ENCODE measurements at regions not wholly inside any gene's neighbourhood (a gene's known extent, or its start where the extent isn't known, plus 50 kb on each side); places are given as distances from the start of the nearest gene placed in this dataset.

DNA sequence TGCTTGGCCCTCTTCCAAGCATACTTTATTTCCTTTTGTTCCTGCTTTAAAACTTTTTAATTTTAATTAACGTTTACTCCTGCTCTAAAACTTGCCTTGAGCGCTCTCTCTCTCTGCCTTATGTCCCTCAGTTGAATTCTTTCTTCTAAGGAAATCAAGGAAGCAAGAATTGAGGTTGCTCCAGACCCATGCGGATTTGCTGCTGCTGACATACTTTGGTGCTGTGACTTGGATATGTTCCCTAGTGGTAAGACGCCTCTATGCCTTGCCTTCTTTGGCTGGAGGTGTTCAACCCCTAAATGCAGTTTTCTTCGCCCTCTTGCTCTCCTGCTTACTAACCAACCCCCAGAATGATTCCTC is 148.1 kb downstream of the ADSS2 start:
- Histone ChIP-seq H3K36me3 (ENCODE audit: control insufficient read depth, low read length) (no peaks in the 10 kb centered on the region), H3K9me2 (replicated peaks; ENCODE audit: control insufficient read depth, low read length) (no peaks in the 10 kb centered on the region), H3K27me3 (ENCODE audit: control insufficient read depth, low read length) (no peaks in the 10 kb centered on the region; the same call in 1 of the 2 replicates), H4K20me1 (ENCODE audit: control insufficient read depth, insufficient read depth, low read depth, low read length) (no peaks in the 10 kb centered on the region), H3K79me2 (ENCODE audit: control insufficient read depth, low read length) (no peaks in the 10 kb centered on the region), H3F3A (ENCODE audit: control insufficient read depth, insufficient read depth) (no peaks in the 10 kb centered on the region), H3K4me2 (ENCODE audit: low read length) (no peak overlapping the region), H3K4me1 (ENCODE audit: control insufficient read depth, low read length) (peaks cover 5% of the 10 kb centered on the region), H3K9me3 (ENCODE audit: control insufficient read depth, insufficient read depth, low read length) (no peaks in the 10 kb centered on the region), H3K4me3 (ENCODE audit: low read length) (no peak overlapping the region), H3K27ac (ENCODE audit: low read depth, low read length) (no peak overlapping the region)
- TF ChIP-seq, protein P1, sequence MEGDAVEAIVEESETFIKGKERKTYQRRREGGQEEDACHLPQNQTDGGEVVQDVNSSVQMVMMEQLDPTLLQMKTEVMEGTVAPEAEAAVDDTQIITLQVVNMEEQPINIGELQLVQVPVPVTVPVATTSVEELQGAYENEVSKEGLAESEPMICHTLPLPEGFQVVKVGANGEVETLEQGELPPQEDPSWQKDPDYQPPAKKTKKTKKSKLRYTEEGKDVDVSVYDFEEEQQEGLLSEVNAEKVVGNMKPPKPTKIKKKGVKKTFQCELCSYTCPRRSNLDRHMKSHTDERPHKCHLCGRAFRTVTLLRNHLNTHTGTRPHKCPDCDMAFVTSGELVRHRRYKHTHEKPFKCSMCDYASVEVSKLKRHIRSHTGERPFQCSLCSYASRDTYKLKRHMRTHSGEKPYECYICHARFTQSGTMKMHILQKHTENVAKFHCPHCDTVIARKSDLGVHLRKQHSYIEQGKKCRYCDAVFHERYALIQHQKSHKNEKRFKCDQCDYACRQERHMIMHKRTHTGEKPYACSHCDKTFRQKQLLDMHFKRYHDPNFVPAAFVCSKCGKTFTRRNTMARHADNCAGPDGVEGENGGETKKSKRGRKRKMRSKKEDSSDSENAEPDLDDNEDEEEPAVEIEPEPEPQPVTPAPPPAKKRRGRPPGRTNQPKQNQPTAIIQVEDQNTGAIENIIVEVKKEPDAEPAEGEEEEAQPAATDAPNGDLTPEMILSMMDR (IDR thresholded peaks at IDR 0.05; ENCODE audit: low read depth, low read length, poor library complexity, severe bottlenecking): no peak
- no peak for TF ChIP-seq EZH2phosphoT487 (IDR thresholded peaks at IDR 0.05; ENCODE audit: borderline replicate concordance, low read length)

DNA sequence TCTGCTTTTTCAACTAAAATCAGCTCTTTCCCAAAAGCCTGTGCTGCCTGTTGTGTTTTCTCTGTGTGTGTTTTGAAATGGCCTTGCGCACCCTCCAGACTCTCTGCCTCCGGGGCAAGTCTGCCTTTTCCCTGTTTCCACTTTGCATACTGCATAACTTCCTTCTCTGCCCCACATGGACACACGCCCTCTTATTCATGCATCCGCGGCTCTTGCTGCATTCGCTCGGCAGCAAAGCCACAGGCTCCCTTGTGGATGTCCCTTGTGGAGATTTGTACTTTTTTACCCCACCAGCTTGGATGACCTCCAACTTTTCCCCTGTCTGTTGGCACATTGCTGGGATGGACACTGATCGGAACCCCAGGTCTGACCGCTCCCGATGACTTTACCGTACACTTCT is 147.6 kb downstream of the ADSS2 start:
- Histone ChIP-seq H3K4me3 (ENCODE audit: low read length) (no peak overlapping the region), H3F3A (ENCODE audit: control insufficient read depth, insufficient read depth) (no peaks in the 10 kb centered on the region), H3K36me3 (ENCODE audit: control insufficient read depth, low read length) (no peaks in the 10 kb centered on the region), H3K9me2 (replicated peaks; ENCODE audit: control insufficient read depth, low read length) (no peaks in the 10 kb centered on the region), H4K20me1 (ENCODE audit: control insufficient read depth, insufficient read depth, low read depth, low read length) (no peaks in the 10 kb centered on the region), H3K4me1 (ENCODE audit: control insufficient read depth, low read length) (peaks cover 3% of the 10 kb centered on the region), H3K27ac (ENCODE audit: low read depth, low read length) (no peak overlapping the region), H3K27me3 (ENCODE audit: control insufficient read depth, low read length) (no peaks in the 10 kb centered on the region; the same call in 1 of the 2 replicates), H3K4me2 (ENCODE audit: low read length) (no peak overlapping the region), H3K79me2 (ENCODE audit: control insufficient read depth, low read length) (no peaks in the 10 kb centered on the region), H3K9me3 (ENCODE audit: control insufficient read depth, insufficient read depth, low read length) (no peaks in the 10 kb centered on the region)
- TF ChIP-seq, protein P1 (IDR thresholded peaks at IDR 0.05; ENCODE audit: low read depth, low read length, poor library complexity, severe bottlenecking): no peak
- no peak for TF ChIP-seq EZH2phosphoT487 (IDR thresholded peaks at IDR 0.05; ENCODE audit: borderline replicate concordance, low read length)

DNA sequence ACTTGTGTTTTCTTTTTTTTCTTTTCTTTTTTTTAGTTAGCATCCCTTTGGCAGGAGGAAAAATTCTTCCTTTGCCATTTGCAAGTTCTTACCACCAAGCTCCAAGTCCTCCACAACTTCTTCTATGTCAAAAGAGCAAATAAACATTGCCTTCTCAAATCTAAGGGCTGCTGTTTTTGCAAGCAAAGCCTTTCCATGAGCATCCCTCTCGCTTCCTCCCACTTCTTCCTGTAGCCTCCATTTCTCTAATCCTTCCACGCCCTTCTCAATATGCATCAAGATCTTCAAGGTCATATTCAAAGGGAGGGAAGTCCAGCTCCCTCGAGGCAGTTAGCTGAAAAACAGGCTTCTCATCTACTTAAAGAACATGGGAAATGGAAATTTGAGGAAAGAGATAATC is 147.1 kb downstream of the ADSS2 start:
- Histone ChIP-seq H3K79me2 (ENCODE audit: control insufficient read depth, low read length) (no peaks in the 10 kb centered on the region), H3K27me3 (ENCODE audit: control insufficient read depth, low read length) (no peaks in the 10 kb centered on the region; the same call in 1 of the 2 replicates), H3K9me3 (ENCODE audit: control insufficient read depth, insufficient read depth, low read length) (no peaks in the 10 kb centered on the region), H3K9me2 (replicated peaks; ENCODE audit: control insufficient read depth, low read length) (no peaks in the 10 kb centered on the region), H3K4me1 (ENCODE audit: control insufficient read depth, low read length) (no peaks in the 10 kb centered on the region; the same call in 1 of the 2 replicates), H3K4me2 (ENCODE audit: low read length) (no peak overlapping the region), H3K36me3 (ENCODE audit: control insufficient read depth, low read length) (no peaks in the 10 kb centered on the region), H3F3A (ENCODE audit: control insufficient read depth, insufficient read depth) (no peaks in the 10 kb centered on the region), H3K27ac (ENCODE audit: low read depth, low read length) (no peak overlapping the region), H4K20me1 (ENCODE audit: control insufficient read depth, insufficient read depth, low read depth, low read length) (no peaks in the 10 kb centered on the region), H3K4me3 (ENCODE audit: low read length) (no peak overlapping the region)
- no peak for TF ChIP-seq EZH2phosphoT487 (IDR thresholded peaks at IDR 0.05; ENCODE audit: borderline replicate concordance, low read length)
- TF ChIP-seq, protein P1 (IDR thresholded peaks at IDR 0.05; ENCODE audit: low read depth, low read length, poor library complexity, severe bottlenecking): no peak
